ENCODE measurements at regions not wholly inside any gene's neighbourhood (a gene's known extent, or its start where the extent isn't known, plus 50 kb on each side); places are given as distances from the start of the nearest gene placed in this dataset.
"Not testable (repeated sequence)": the region's sequence is repeated elsewhere in the genome, so short reads cannot be mapped to it uniquely, and the experiment has no call there.

DNA sequence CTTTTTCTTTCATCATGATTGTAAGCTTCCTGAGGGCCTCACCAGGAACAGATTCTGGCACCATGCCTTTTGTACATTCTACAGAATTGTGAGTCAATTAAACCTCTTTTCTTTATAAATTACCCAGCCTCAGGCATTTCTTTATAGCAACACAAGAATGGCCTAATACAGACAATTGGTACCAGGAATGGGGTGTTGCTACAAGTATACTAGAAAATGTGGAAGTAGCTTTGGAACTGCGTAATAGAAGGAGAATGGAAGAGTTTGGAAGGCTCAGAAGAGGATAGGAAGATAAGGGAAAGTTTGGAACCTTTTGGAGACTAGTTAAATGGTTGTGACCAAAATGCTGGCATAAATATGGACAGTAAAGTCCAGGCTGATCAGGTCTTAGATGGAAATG, 108.9 kb upstream of the PLSCR4 start:
- Mint-ChIP-seq H3K36me3 (no peaks in the 10 kb centered on the region), H3K9me3 (peaks cover 5% of the 10 kb centered on the region), H3K27me3 (no peaks in the 10 kb centered on the region), H3K27ac (no peak overlapping the region), H3K4me3 (no peak overlapping the region), H3K4me1 (ENCODE audit: unreplicated experiment) (no peaks in the 10 kb centered on the region)
- no peak for DNase-seq (ENCODE audit: extremely low spot score, unreplicated experiment)
- TF ChIP-seq, protein P1, sequence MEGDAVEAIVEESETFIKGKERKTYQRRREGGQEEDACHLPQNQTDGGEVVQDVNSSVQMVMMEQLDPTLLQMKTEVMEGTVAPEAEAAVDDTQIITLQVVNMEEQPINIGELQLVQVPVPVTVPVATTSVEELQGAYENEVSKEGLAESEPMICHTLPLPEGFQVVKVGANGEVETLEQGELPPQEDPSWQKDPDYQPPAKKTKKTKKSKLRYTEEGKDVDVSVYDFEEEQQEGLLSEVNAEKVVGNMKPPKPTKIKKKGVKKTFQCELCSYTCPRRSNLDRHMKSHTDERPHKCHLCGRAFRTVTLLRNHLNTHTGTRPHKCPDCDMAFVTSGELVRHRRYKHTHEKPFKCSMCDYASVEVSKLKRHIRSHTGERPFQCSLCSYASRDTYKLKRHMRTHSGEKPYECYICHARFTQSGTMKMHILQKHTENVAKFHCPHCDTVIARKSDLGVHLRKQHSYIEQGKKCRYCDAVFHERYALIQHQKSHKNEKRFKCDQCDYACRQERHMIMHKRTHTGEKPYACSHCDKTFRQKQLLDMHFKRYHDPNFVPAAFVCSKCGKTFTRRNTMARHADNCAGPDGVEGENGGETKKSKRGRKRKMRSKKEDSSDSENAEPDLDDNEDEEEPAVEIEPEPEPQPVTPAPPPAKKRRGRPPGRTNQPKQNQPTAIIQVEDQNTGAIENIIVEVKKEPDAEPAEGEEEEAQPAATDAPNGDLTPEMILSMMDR (conservative IDR thresholded peaks at IDR 0.05): no peak

DNA sequence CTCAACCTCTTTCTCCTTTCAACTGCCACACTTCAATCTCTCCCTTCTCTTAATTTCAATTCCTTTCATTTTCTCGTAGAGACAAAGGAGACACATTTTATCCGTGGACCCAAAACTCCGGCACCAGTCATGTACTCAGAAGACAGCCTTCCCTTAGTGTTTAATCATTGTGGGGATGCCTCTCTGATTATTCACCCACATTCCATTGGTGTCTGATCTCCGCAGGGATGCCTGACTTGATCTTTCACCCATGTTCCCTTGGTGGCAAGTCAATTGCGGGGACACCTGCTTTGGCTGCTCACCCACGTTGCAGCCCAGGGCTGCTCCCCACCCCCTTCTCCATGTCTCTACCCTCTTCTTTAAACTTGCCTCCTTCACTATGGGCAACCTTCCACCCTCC, 103.5 kb upstream of the PLSCR4 start:
- not testable (repeated sequence) for DNase-seq (ENCODE audit: extremely low spot score, unreplicated experiment); H3K4me3 Mint-ChIP-seq; H3K27me3 Mint-ChIP-seq; H3K4me1 Mint-ChIP-seq (ENCODE audit: unreplicated experiment); H3K36me3 Mint-ChIP-seq; H3K27ac Mint-ChIP-seq; H3K9me3 Mint-ChIP-seq

DNA sequence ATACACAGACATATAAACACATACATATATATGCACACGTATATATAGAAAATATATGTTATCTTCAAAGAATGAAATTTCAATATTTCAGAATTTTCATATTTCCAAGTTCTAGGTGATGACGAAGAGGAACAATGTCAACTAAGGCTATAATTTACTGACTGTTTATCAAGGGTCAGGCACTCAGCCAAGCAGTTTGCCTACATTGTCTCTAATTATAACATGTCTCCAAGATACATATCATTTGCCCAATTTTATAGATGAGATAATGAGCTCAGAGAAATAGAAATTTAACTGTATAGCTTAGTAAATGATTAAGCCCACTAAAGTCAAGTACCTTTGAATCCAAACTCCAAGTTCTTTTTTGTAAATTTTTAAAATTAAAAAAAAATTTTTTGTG, 99.9 kb upstream of the PLSCR4 start:
- Mint-ChIP-seq H3K36me3 (no peaks in the 10 kb centered on the region), H3K4me1 (ENCODE audit: unreplicated experiment) (no peaks in the 10 kb centered on the region), H3K27ac (no peak overlapping the region), H3K27me3 (no peaks in the 10 kb centered on the region), H3K4me3 (no peak overlapping the region), H3K9me3 (no peaks in the 10 kb centered on the region)
- no peak for DNase-seq (ENCODE audit: extremely low spot score, unreplicated experiment)
- TF ChIP-seq, protein P1 (conservative IDR thresholded peaks at IDR 0.05): no peak

DNA sequence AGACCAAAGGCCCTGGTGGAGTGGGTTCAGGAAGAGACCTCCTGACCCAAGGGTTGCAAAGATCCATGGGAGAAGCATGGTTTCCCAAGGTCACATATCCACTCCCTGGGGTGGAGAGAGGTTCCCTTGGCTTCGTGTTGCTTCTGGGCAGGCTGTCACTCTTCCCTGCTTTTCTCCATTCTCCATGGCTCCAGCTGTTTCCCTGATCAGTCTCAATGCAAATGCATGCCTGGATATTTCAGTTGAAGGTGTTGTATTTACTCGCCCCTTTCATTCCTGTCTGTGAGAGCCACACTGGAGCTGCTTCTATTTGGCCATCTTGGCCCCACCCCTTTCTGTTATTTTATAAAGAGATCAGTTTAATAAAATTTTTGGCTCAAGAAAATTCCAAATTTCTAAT, 95.0 kb upstream of the PLSCR4 start:
- no peaks in the 10 kb centered on the region for H3K36me3 Mint-ChIP-seq
- no peak overlapping the region for H3K4me3 Mint-ChIP-seq
- no peak for DNase-seq (ENCODE audit: extremely low spot score, unreplicated experiment)
- no peak overlapping the region for H3K27ac Mint-ChIP-seq
- no peaks in the 10 kb centered on the region for H3K9me3 Mint-ChIP-seq
- no peaks in the 10 kb centered on the region for H3K27me3 Mint-ChIP-seq
- no peaks in the 10 kb centered on the region for H3K4me1 Mint-ChIP-seq (ENCODE audit: unreplicated experiment)
- TF ChIP-seq, protein P1 (conservative IDR thresholded peaks at IDR 0.05): no peak

DNA sequence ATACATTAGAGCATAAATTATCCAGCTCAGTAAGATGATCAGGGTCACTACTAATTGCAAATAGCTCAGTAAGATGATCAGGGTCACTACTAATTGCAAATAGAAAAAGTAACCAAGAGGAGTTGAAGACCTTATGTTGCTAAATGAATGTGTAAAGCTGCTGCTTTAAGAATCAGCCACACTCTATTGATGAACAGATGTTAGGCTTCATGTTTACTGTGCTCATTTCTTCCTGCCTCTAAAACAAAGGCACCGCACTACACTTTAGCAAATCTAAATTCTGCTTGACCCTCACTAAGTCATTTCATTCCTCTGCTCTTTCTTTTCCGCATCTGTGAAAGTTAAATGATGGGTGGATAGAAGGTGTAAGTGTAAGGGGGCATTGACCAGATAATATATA, 92.6 kb upstream of the PLSCR4 start:
- no peaks in the 10 kb centered on the region for H3K9me3 Mint-ChIP-seq
- TF ChIP-seq, protein P1 (conservative IDR thresholded peaks at IDR 0.05): no peak
- H3K4me1 Mint-ChIP-seq (ENCODE audit: unreplicated experiment): no peaks in the 10 kb centered on the region
- no peaks in the 10 kb centered on the region for H3K36me3 Mint-ChIP-seq
- H3K4me3 Mint-ChIP-seq: no peak overlapping the region
- H3K27me3 Mint-ChIP-seq: no peaks in the 10 kb centered on the region
- H3K27ac Mint-ChIP-seq: no peak overlapping the region
- no peak for DNase-seq (ENCODE audit: extremely low spot score, unreplicated experiment)

DNA sequence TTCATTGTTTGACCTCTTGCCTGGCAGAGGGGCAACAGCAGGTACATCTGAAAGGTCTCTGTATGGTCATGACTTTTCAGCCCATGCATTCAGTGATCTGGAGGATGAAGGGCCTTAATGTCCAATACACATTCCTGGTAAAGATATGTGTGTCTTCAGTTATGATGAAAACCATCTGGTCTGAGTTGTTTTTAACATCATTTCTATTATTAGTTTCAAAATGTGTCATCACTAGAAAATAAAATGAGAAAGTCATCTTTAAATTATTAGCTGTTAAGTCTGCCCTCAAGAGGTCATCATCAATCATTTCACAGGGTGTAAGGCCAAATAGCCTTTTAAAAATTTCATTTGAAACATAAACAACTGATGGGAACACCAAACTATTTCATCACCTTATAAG, 92.1 kb upstream of the PLSCR4 start:
- Mint-ChIP-seq H3K27ac (no peak overlapping the region), H3K4me3 (no peak overlapping the region), H3K9me3 (no peaks in the 10 kb centered on the region), H3K36me3 (no peaks in the 10 kb centered on the region), H3K27me3 (no peaks in the 10 kb centered on the region), H3K4me1 (ENCODE audit: unreplicated experiment) (no peaks in the 10 kb centered on the region)
- TF ChIP-seq, protein P1 (conservative IDR thresholded peaks at IDR 0.05): no peak
- no peak for DNase-seq (ENCODE audit: extremely low spot score, unreplicated experiment)

Measured in type B pancreatic cell (in vitro differentiated cells).